Colonic mucosa (tissue), 4 donors: ENCODE measurements at regions not wholly inside any gene's neighbourhood (a gene's known extent, or its start where the extent isn't known, plus 50 kb on each side); places are given as distances from the start of the nearest gene placed in this dataset.

Source experiments
- DNase-seq: peaks from one replicate; pipeline ENCODE4 v3.0.0-alpha.2; 2020
- H3K27ac ChIP-seq: fragments of 200-600 bp; one replicate; pipeline ENCODE4 v1.8.0; 2021
- H3K27me3 ChIP-seq: fragments of 200-600 bp; one replicate; pipeline ENCODE4 v1.8.0; 2021
- H3K36me3 ChIP-seq: fragments of 200-600 bp; one replicate; pipeline ENCODE4 v1.8.0; 2021
- H3K4me1 ChIP-seq: fragments of 200-600 bp; one replicate; pipeline ENCODE4 v1.8.0; 2021; ENCODE audit warnings: mild to moderate bottlenecking
- H3K4me3 ChIP-seq: fragments of 200-600 bp; one replicate; pipeline ENCODE4 v1.8.0; 2021
- H3K9ac ChIP-seq, 2 donors: one replicate each; pipeline ENCODE4 v1.7.0; 2013; ENCODE audit warnings: control low read depth in 2 of 2, low read depth in 2 of 2, low read length in 2 of 2
- H3K9me3 ChIP-seq: fragments of 200-600 bp; one replicate; pipeline ENCODE4 v1.8.0; 2021
- intact Hi-C: fragments of 100-400 bp; cut with DNase I; formaldehyde crosslinking; loops from one replicate; pipeline ENCODE4 v1.14.1; 2022
- TF ChIP-seq, protein P1 (sequence below): fragments of 200-600 bp; IDR thresholded peaks from one replicate; pipeline ENCODE4 v1.8.0; 2022; ENCODE audit warnings: antibody characterized with exemption, mild to moderate bottlenecking
- donor health status: healthy.
- donor health status: DM: no; HTN: no; CAD: no.
- donor health status: DM: no; HTN: no; CAD: no.

DNA sequence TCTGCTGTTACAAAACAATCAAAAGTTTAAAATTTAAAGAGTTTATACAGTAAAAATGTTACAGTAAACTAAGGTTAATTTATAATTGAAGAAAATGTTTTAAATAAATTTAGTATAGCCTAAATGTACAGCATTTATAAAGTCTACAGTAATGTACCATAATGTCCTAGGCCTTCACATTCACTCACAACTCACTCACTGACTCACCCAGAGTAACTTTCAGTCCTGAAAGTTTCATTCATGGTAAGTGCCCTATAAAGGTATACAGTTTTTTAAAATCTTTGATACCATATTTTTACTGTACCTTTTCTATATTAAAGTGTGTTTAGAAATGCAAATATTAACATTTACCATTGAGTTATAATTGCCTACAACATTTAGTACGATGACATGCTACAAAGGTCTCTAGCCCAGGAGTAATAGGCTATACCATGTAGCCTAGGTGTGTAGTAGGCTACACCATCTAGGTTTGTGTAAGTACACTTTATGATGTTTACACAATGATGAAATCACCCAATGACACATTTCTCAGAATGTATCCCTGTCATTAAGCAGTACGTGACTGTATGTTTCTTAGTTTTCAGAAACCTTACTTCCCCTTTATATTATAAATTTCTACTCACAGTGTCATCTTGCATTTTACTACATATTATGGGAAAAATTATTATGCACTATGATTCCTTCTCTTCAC, 320.8 kb downstream of the ADAM29 start:
- Histone ChIP-seq H3K9ac (no peak overlapping the region), H3K36me3 (no peaks in the 10 kb centered on the region), H3K27ac (no peak overlapping the region), H3K9me3 (no peaks in the 10 kb centered on the region), H3K4me3 (no peak overlapping the region), H3K4me1 (no peaks in the 10 kb centered on the region), H3K27me3 (no peaks in the 10 kb centered on the region)
- TF ChIP-seq, protein P1, sequence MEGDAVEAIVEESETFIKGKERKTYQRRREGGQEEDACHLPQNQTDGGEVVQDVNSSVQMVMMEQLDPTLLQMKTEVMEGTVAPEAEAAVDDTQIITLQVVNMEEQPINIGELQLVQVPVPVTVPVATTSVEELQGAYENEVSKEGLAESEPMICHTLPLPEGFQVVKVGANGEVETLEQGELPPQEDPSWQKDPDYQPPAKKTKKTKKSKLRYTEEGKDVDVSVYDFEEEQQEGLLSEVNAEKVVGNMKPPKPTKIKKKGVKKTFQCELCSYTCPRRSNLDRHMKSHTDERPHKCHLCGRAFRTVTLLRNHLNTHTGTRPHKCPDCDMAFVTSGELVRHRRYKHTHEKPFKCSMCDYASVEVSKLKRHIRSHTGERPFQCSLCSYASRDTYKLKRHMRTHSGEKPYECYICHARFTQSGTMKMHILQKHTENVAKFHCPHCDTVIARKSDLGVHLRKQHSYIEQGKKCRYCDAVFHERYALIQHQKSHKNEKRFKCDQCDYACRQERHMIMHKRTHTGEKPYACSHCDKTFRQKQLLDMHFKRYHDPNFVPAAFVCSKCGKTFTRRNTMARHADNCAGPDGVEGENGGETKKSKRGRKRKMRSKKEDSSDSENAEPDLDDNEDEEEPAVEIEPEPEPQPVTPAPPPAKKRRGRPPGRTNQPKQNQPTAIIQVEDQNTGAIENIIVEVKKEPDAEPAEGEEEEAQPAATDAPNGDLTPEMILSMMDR = no peak
- intact Hi-C loops = no loop called here
- DNase-seq = no peak

DNA sequence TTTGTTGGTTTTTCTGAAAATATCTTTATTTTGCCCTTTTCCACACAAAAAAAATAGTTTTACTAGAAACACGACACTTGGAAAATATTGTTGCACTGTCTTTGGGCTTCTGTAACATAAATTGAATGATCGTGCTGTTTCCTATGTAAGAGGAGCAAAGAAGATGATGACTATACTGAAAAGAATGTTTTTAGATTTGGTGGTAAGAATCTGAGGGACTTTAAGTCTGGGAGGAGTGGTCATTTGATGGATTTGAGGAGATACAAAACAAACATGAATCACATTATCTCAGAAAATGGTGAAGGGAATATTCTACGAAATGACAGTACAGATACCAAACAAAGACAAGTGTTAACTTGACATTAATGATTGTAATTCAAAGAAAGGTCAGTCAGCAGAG, 328.8 kb downstream of the ADAM29 start:
- TF ChIP-seq, protein P1 = no peak
- H3K9me3 ChIP-seq = no peaks in the 10 kb centered on the region
- no peak overlapping the region for H3K4me3 ChIP-seq
- intact Hi-C loops = no loop called here
- H3K27ac ChIP-seq = no peak overlapping the region
- no peaks in the 10 kb centered on the region for H3K4me1 ChIP-seq
- DNase-seq = no peak
- H3K36me3 ChIP-seq = no peaks in the 10 kb centered on the region
- no peak overlapping the region for H3K9ac ChIP-seq
- no peaks in the 10 kb centered on the region for H3K27me3 ChIP-seq

DNA sequence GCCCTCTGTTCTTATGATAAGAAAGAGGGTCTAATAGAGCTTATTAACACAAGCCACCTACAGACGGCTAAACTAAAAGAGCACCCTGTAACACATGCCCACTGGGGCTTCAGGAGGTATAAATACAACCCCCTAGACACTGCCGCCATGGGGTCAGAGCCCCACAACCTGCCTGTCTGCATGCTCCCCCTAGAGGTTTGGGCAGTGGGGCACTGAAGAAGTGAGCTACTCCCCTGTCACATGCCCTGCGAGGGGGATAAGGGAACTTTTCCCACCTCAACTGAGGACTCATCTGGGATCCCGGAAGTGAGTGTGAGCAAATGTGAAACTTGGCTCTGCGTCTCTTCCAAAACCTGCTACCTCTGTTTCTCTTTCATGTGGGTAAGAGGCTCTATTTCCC, 334.5 kb downstream of the ADAM29 start:
- Histone ChIP-seq H3K27ac (no peak overlapping the region), H3K36me3 (no peaks in the 10 kb centered on the region), H3K9ac (no peak overlapping the region), H3K9me3 (no peaks in the 10 kb centered on the region), H3K4me3 (no peak overlapping the region), H3K27me3 (no peaks in the 10 kb centered on the region), H3K4me1 (no peaks in the 10 kb centered on the region)
- intact Hi-C loops = no loop called here
- no peak for DNase-seq
- TF ChIP-seq, protein P1 = no peak

DNA sequence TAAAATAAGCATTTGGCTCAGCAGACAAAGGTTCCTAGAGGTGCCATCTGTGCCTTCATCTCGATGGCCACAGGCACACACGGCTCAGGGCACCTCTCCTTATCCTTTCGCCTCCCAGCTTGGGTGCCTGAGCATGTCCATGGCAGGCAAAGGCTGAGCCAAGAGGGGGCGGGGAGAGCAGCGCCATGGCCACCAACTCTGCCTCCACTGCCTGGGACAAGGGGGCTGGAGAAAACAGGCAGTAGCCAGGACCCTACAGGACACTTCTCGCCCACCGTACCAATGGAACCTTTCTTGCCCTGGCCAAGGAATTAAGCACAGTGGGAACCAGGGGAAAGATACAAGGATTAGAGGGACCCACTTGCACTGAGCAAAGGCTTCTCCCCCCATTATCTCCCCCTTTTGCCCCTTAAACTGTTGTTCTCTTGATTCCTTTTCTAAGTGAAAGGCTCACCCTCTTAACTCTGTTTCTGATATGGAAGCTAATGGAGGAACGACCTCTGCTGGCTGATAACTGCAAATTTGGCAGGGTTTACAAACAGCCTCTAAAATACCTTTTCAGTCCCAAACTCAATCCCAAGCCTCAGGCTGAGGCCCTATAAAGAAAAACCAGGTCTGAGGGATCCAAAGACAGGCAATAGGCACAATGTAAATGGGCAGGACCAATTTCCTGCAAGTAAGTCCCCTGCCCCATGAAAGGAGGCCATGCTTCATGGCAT, 335.2 kb downstream of the ADAM29 start:
- H3K36me3 ChIP-seq = no peaks in the 10 kb centered on the region
- TF ChIP-seq, protein P1 = no peak
- H3K27me3 ChIP-seq = no peaks in the 10 kb centered on the region
- H3K9me3 ChIP-seq = no peaks in the 10 kb centered on the region
- intact Hi-C loops = no loop called here
- no peaks in the 10 kb centered on the region for H3K4me1 ChIP-seq
- H3K9ac ChIP-seq = no peak overlapping the region
- DNase-seq = no peak
- no peak overlapping the region for H3K4me3 ChIP-seq
- H3K27ac ChIP-seq = no peak overlapping the region

DNA sequence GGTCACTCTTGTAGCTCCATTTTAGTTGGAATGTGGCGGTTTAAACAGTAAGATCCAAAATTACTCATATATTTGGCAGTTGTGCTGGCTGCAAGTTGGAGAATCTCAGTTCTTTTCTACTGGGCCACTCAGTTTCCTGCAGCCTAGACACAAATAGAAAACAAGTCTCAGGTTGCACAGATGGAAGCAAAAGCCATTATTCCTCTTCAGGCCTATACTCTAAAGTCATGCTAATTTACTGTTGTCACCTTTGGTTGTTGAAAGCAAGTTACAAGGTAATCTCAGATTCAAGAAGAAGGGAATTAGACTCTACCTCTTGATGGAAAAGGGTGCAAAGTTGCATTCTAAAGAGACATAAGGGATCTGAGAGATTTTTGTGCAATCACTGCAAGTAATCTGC, 345.4 kb downstream of the ADAM29 start:
- TF ChIP-seq, protein P1 = no peak
- Histone ChIP-seq H3K4me1 (no peaks in the 10 kb centered on the region), H3K27me3 (no peaks in the 10 kb centered on the region), H3K9ac (no peak overlapping the region), H3K4me3 (no peak overlapping the region), H3K36me3 (no peaks in the 10 kb centered on the region), H3K27ac (no peak overlapping the region), H3K9me3 (no peaks in the 10 kb centered on the region)
- intact Hi-C loops = no loop called here
- DNase-seq = no peak
